Left ventricle myocardium inferior (tissue), 1 donor: ENCODE measurements at regions not wholly inside any gene's neighbourhood (a gene's known extent, or its start where the extent isn't known, plus 50 kb on each side); places are given as distances from the start of the nearest gene placed in this dataset.

Experiments
- DNase-seq: peaks from one replicate; pipeline ENCODE4 v3.0.0-alpha.2; 2020
- H3K27ac ChIP-seq: fragments of 200-600 bp; replicated peaks from 2 replicates; pipeline ENCODE4 v1.8.0; 2021
- H3K27me3 ChIP-seq: fragments of 200-600 bp; 2 replicates; pipeline ENCODE4 v1.8.0; 2021; ENCODE audit warnings: low read depth
- H3K36me3 ChIP-seq: fragments of 200-600 bp; 2 replicates; pipeline ENCODE4 v1.8.0; 2021
- H3K4me1 ChIP-seq: fragments of 200-600 bp; 2 replicates; pipeline ENCODE4 v1.8.0; 2021
- H3K4me3 ChIP-seq: fragments of 200-600 bp; 2 replicates; pipeline ENCODE4 v1.8.0; 2021; ENCODE audit warnings: mild to moderate bottlenecking, moderate library complexity
- H3K9me3 ChIP-seq: fragments of 200-600 bp; replicated peaks from 2 replicates; pipeline ENCODE4 v1.8.0; 2021
- CTCF ChIP-seq: fragments of 200-600 bp; IDR thresholded peaks from 2 replicates; pipeline ENCODE4 v1.8.0; 2021; ENCODE audit warnings: antibody characterized with exemption, mild to moderate bottlenecking, borderline replicate concordance
- intact Hi-C: fragments of 100-400 bp; cut with micrococcal nuclease; formaldehyde crosslinking; loops from one replicate; pipeline ENCODE4 v1.11.0; 2022
- donor health status: DM: no; HTN: yes; CAD: no; lungs with severe emphysema.

DNA sequence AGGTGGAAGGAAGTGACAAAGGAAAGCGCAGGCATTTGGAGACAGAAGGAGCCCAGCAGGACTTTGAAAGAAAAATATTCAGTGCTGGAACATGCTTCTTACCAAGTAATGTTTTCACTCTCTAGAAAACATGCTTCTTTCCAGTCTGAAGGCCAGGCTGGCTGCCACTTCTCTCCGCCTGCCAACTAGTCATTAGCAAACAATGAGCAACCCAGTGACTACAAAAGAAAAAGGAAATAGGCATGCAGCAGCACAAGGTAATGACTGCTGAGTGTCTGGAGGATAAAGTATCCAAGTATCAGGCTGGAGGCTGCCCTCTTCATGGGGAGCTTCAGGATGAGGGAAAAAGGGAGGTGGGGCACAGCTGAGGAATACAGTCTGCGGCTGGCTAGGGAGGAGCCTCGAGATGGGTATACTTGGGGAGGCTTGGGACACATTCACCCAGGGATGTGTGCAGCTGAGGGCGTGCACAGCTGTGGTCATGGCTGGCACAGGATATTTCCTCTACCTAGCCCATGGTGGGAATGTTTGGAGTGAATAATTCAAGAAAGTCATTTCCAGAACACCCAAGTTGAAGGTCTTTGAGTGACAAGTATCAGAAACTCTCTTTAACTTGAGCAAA lies 161.5 kb upstream of the KIF2A start:
- no peak overlapping the region for H3K27ac ChIP-seq
- no peak for TF ChIP-seq CTCF
- H3K4me3 ChIP-seq = no peak overlapping the region
- intact Hi-C loops = no loop called here
- no peak for DNase-seq
- peaks cover 86% of the 10 kb centered on the region for H3K27me3 ChIP-seq
- peaks cover 3% of the 10 kb centered on the region for H3K4me1 ChIP-seq
- H3K9me3 ChIP-seq = peaks cover 7% of the 10 kb centered on the region
- H3K36me3 ChIP-seq = no peaks in the 10 kb centered on the region

DNA sequence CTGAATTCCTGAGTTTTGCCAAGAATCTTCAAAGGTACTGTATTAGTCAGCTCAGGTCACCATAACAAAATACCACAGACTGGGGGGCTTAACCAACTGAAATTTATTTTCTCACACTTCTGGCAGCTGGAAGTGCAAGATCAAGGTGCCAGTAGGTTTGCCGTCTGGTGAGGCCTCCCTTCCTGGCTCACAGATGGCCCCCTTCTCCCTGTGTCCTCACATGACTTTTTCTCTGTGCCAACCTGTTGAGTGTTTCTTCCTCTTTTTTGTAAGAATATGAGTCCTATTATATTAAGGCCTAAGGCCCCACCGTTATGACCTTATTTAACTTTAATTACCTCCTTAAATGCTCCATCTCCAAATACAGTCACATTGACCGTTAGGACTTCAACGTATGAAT lies 156.1 kb upstream of the KIF2A start:
- no peak overlapping the region for H3K27ac ChIP-seq
- H3K27me3 ChIP-seq = peaks cover 47% of the 10 kb centered on the region
- no peak for TF ChIP-seq CTCF
- H3K36me3 ChIP-seq = no peaks in the 10 kb centered on the region
- DNase-seq = no peak
- peaks cover 16% of the 10 kb centered on the region for H3K9me3 ChIP-seq
- no peak overlapping the region for H3K4me3 ChIP-seq
- intact Hi-C loops = no loop called here
- H3K4me1 ChIP-seq = no peaks in the 10 kb centered on the region

- no peak for DNase-seq
- H3K4me1 ChIP-seq = no peaks in the 10 kb centered on the region
- H3K27ac ChIP-seq = no peak overlapping the region
- H3K27me3 ChIP-seq = peaks cover 27% of the 10 kb centered on the region
- peaks cover 26% of the 10 kb centered on the region for H3K9me3 ChIP-seq
- H3K36me3 ChIP-seq = no peaks in the 10 kb centered on the region
- intact Hi-C loops = no loop called here
- no peak for TF ChIP-seq CTCF
- H3K4me3 ChIP-seq = no peak overlapping the region
Measured at GRCh38 chr5:62152394-62153087, 153.5 kb upstream of the KIF2A start.

DNA sequence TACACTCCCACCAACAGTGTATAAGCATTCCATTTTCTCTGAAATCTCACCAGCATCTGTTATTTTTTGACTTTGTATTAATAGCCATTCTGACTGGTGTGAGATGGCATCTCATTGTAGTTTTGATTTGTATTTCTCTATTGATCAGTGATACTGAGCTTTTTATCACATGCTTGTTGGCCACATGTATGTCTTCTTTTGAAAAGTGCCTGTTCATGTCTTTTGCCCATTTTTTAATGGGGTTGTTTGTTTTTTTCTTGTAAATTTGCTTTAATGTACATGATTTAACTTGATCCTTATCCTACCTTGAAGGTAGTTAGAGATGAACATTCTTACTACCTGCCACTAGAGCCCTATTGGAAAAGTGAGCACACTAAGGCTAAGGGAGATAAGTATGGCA lies 151.2 kb upstream of the KIF2A start:
- Histone ChIP-seq H3K27me3 (peaks cover 10% of the 10 kb centered on the region), H3K27ac (no peak overlapping the region), H3K4me1 (no peaks in the 10 kb centered on the region), H3K36me3 (no peaks in the 10 kb centered on the region), H3K4me3 (no peak overlapping the region), H3K9me3 (peaks cover 20% of the 10 kb centered on the region)
- TF ChIP-seq CTCF = no peak
- intact Hi-C loops = no loop called here
- DNase-seq = no peak

GRCh38 chr5:62155988-62156387 lies 150.0 kb upstream of the KIF2A start:
- intact Hi-C loops = no loop called here
- H3K36me3 ChIP-seq = no peaks in the 10 kb centered on the region
- TF ChIP-seq CTCF = no peak
- peaks cover 20% of the 10 kb centered on the region for H3K9me3 ChIP-seq
- DNase-seq = no peak
- no peaks in the 10 kb centered on the region for H3K4me1 ChIP-seq
- H3K27me3 ChIP-seq = peaks cover 6% of the 10 kb centered on the region
- H3K27ac ChIP-seq = no peak overlapping the region
- no peak overlapping the region for H3K4me3 ChIP-seq
